ENCODE measurements at regions not wholly inside any gene's neighbourhood (a gene's known extent, or its start where the extent isn't known, plus 50 kb on each side); places are given as distances from the start of the nearest gene placed in this dataset.
A peak's percentile ranks its signal among the peaks of the same experiment; 100 is the strongest.

- H3K27ac ChIP-seq (ENCODE audit: low read depth in 1 of 2, low read length in 1 of 2) = no peak overlapping the region
Measured at GRCh38 chr6:22087960-22088706, 208.7 kb downstream of the PRL start.

DNA sequence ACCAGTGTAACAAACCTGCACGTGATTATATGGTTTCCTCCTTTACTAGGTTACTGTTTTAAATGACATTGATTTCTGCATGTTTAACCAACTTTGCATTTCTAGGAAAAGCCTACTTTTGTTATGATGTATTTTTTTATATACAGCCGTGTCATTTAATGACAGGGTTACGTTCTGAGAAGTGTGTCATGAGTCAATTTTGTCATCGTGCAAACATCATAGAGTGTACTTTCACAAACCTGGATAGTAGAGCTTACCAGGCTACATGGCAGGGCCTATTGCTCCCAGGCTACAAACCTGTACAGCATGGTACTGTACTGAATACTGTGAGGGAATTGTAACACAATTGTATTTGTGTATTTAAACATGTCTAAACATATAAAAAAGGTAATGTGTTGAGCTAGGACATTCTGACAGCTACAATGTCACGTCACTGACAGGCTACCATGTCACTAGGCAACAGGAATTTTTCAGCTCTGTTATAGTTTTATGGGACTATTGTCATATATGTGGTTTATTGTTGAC lies 205.3 kb downstream of the PRL start:
- no peak overlapping the region for H3K27ac ChIP-seq (ENCODE audit: low read depth in 1 of 2, low read length in 1 of 2)
- no peak overlapping the region for H3K4me3 ChIP-seq
- no peak overlapping the region for H3K9ac ChIP-seq (ENCODE audit: insufficient read depth in 1 of 2, low read length in 2 of 2)
- H3K9me3 ChIP-seq (ENCODE audit: control insufficient read depth in 4 of 4, insufficient read depth in 3 of 4, low read length in 3 of 4) = no peaks in the 10 kb centered on the region
- no peaks in the 10 kb centered on the region for H3K27me3 ChIP-seq (ENCODE audit: control insufficient read depth in 3 of 3, insufficient read depth in 3 of 3, low read length in 2 of 3)
- H3K4me1 ChIP-seq (ENCODE audit: control insufficient read depth in 5 of 5, insufficient read depth in 5 of 5, low read length in 5 of 5) = peaks cover 0 to 14% (median 0%) of the 10 kb centered on the region in 5 donors
- DNase-seq (peak in 1 of 3 donors; percentile 29), ATAC-seq (ENCODE audit: insufficient read depth, low FRiP score) (no peak)
- 77 to 85% methylated on average over 5 of the region's 5 CpGs for WGBS, 2 donors
- no peak for TF ChIP-seq CTCF (IDR thresholded peaks at IDR 0.05; ENCODE audit: control extremely low read depth, extremely low read depth)
- H3K36me3 ChIP-seq (ENCODE audit: control insufficient read depth in 4 of 4, insufficient read depth in 4 of 4, low read length in 4 of 4) = no peaks in the 10 kb centered on the region

More at GRCh38 chr6:22087960-22088706, 208.7 kb downstream of the PRL start:
- DNase-seq = no peak
- no peak for ATAC-seq (ENCODE audit: insufficient read depth, low FRiP score)
- H3K36me3 ChIP-seq (ENCODE audit: control insufficient read depth in 4 of 4, insufficient read depth in 4 of 4, low read length in 4 of 4) = no peaks in the 10 kb centered on the region
- no peaks in the 10 kb centered on the region for H3K9me3 ChIP-seq (ENCODE audit: control insufficient read depth in 4 of 4, insufficient read depth in 3 of 4, low read length in 3 of 4)
- H3K27me3 ChIP-seq (ENCODE audit: control insufficient read depth in 3 of 3, insufficient read depth in 3 of 3, low read length in 2 of 3) = no peaks in the 10 kb centered on the region
- peaks cover 0 to 15% (median 3%) of the 10 kb centered on the region in 5 donors for H3K4me1 ChIP-seq (ENCODE audit: control insufficient read depth in 5 of 5, insufficient read depth in 5 of 5, low read length in 5 of 5)
- 61 to 67% methylated on average over 9 of the region's 9 CpGs for WGBS, 2 donors
- no peak overlapping the region for H3K9ac ChIP-seq (ENCODE audit: insufficient read depth in 1 of 2, low read length in 2 of 2)
- no peak overlapping the region for H3K4me3 ChIP-seq
- no peak for TF ChIP-seq CTCF (IDR thresholded peaks at IDR 0.05; ENCODE audit: control extremely low read depth, extremely low read depth)

- WGBS, 2 donors = 45 to 86% methylated on average over 1 of the region's 1 CpG
- ATAC-seq (ENCODE audit: insufficient read depth, low FRiP score) (no peak), DNase-seq (peak in 2 of 3 donors; percentile 52 to 71)
- no peaks in the 10 kb centered on the region for H3K9me3 ChIP-seq (ENCODE audit: control insufficient read depth in 4 of 4, insufficient read depth in 3 of 4, low read length in 3 of 4)
- TF ChIP-seq CTCF (IDR thresholded peaks at IDR 0.05; ENCODE audit: control extremely low read depth, extremely low read depth) = no peak
- no peaks in the 10 kb centered on the region for H3K36me3 ChIP-seq (ENCODE audit: control insufficient read depth in 4 of 4, insufficient read depth in 4 of 4, low read length in 4 of 4)
- H3K27me3 ChIP-seq (ENCODE audit: control insufficient read depth in 3 of 3, insufficient read depth in 3 of 3, low read length in 2 of 3) = no peaks in the 10 kb centered on the region
- H3K9ac ChIP-seq (ENCODE audit: insufficient read depth in 1 of 2, low read length in 2 of 2) = no peak overlapping the region
- H3K4me3 ChIP-seq = no peak overlapping the region
- H3K4me1 ChIP-seq (ENCODE audit: control insufficient read depth in 5 of 5, insufficient read depth in 5 of 5, low read length in 5 of 5) = peaks cover 0 to 38% (median 0%) of the 10 kb centered on the region in 5 donors
- H3K27ac ChIP-seq (ENCODE audit: low read depth in 1 of 2, low read length in 1 of 2) = no peak overlapping the region
Measured at GRCh38 chr6:22095836-22096235, 201.0 kb downstream of the PRL start.

Measured in lung (tissue), 11 donors.